ENCODE measurements at regions not wholly inside any gene's neighbourhood (a gene's known extent, or its start where the extent isn't known, plus 50 kb on each side); places are given as distances from the start of the nearest gene placed in this dataset.
A peak's percentile ranks its signal among the peaks of the same experiment; 100 is the strongest.

DNA sequence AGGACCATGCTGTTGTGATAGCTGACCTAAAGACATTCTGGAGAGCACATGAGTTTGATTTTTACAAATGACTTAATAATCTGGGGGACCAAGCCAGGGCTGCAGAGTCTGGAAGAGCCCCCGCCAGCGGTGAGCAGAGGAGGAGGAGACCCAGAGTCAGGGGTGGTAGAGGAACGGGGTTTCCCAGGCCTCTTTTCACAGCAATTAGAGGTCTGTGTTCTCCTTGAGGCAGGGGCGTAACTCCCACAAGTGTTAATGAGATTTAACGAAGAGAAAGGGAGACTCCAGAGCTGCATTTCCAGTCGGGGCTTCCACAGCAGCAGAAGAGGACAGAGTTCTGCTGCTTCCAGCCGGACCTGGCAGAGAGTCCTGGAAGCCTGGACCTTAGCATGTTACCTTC, 137.9 kb upstream of the SLC24A2 start:
- no peak overlapping the region for H3K9ac ChIP-seq (replicated peaks in 1 of 4; ENCODE audit: extremely low read depth in 1 of 4, low read depth in 3 of 4, low read length in 3 of 4)
- CTCF ChIA-PET (ENCODE audit: partially characterized antibody), result interaction anchor here (0.8 to 2.2 kb wide), 13 partner anchors 8 to 462 kb away, joined by 3 to 8 read pairs (median 4); no protein-coding TSS in a partner anchor
- H4K91ac ChIP-seq (replicated peaks; ENCODE audit: insufficient read length, low read length), result no peak overlapping the region
- H3K23ac ChIP-seq (ENCODE audit: insufficient read length), result no peak overlapping the region
- H3K56ac ChIP-seq (replicated peaks; ENCODE audit: insufficient read length, low read depth, low read length), result no peak overlapping the region
- H2AFZ ChIP-seq (ENCODE audit: low read length), result no peak overlapping the region
- FAIRE-seq (no peak), DNase-seq (ENCODE audit: low read depth in 1 of 2, low spot score in 2 of 2) (no peak)
- peak overlapping the region in 1 of 2 experiments; percentile 18; a peak in 1 of 4 replicates for H3K4me2 ChIP-seq (ENCODE audit: insufficient read depth in 1 of 2, low read depth in 2 of 2, low read length in 2 of 2)
- 0 out of 2 replicates have a peak overlapping the region, but pooled peaks have one; percentile 4 for H3K18ac ChIP-seq (ENCODE audit: extremely low read depth, low read length)
- TF ChIP-seq KDM1A (IDR thresholded peaks at IDR 0.05; ENCODE audit: borderline replicate concordance, low read length), result no peak
- TF ChIP-seq ASH2L (IDR thresholded peaks at IDR 0.05; ENCODE audit: low read length), result no peak
- no peak for TF ChIP-seq SAP30 (IDR thresholded peaks at IDR 0.05; ENCODE audit: insufficient read depth, insufficient replicate concordance, low read length)
- TF ChIP-seq CBX8 (IDR thresholded peaks at IDR 0.05; ENCODE audit: borderline replicate concordance, low read depth, low read length), result no peak
- TF ChIP-seq HDAC2 (IDR thresholded peaks at IDR 0.05; ENCODE audit: borderline replicate concordance in 1 of 2, low read depth in 2 of 2, low read length in 2 of 2), result no peak
- no peak for TF ChIP-seq TCF12 (IDR thresholded peaks at IDR 0.05; ENCODE audit: low read depth, low read length)
- no peak for TF ChIP-seq RBBP5 (IDR thresholded peaks at IDR 0.05; ENCODE audit: borderline replicate concordance, low read depth, low read length)
- TF ChIP-seq RAD21 (IDR thresholded peaks at IDR 0.05 in 1 of 2, conservative IDR thresholded peaks at IDR 0.05 in 1 of 2; ENCODE audit: low read depth in 2 of 2, low read length in 2 of 2), result no peak
- no peak for TF ChIP-seq ZNF274 (IDR thresholded peaks at IDR 0.05; ENCODE audit: borderline replicate concordance, extremely low read depth, low read length)
- no peak for TF ChIP-seq SP4 (IDR thresholded peaks at IDR 0.05; ENCODE audit: low read length)
- TF ChIP-seq TEAD4 (IDR thresholded peaks at IDR 0.05; ENCODE audit: low read depth, low read length), result no peak
- TF ChIP-seq EGR1 (IDR thresholded peaks at IDR 0.05; ENCODE audit: borderline replicate concordance, low read depth, low read length), result no peak
- no peak for TF ChIP-seq NANOG (IDR thresholded peaks at IDR 0.05; ENCODE audit: insufficient read depth, low read depth, low read length, poor library complexity, severe bottlenecking)
- H3K27ac ChIP-seq (ENCODE audit: low read depth, low read length), result no peak overlapping the region
- H3K79me2 ChIP-seq (ENCODE audit: control insufficient read depth in 1 of 2, insufficient read depth in 2 of 2, low read length in 2 of 2), result no peaks in the 10 kb centered on the region
- H3K9me3 ChIP-seq (ENCODE audit: insufficient read depth in 2 of 2, low read depth in 1 of 2, low read length in 1 of 2), result no peaks in the 10 kb centered on the region
- peaks cover 0 to 8% (median 4%) of the 10 kb centered on the region in 4 experiments; a peak in 3 of 7 replicates for H3K4me1 ChIP-seq (replicated peaks in 1 of 4; ENCODE audit: control insufficient read depth in 3 of 4, insufficient read depth in 4 of 4, low read length in 3 of 4)
- H4K8ac ChIP-seq (ENCODE audit: extremely low read depth, insufficient read depth, low read length), result no peak overlapping the region
- 0 out of 2 replicates have a peak, but pooled peaks cover 2% of the 10 kb centered on the region for H3K23me2 ChIP-seq (ENCODE audit: low read depth, low read length)
- H2BK120ac ChIP-seq (replicated peaks; ENCODE audit: low read depth, low read length), result no peak overlapping the region
- peaks cover 0 to 4% (median under 1%) of the 10 kb centered on the region in 4 experiments; a peak in 2 of 7 replicates for H3K27me3 ChIP-seq (replicated peaks in 1 of 4; ENCODE audit: control insufficient read depth in 3 of 4, extremely low read depth in 1 of 4, insufficient read depth in 3 of 4, low read length in 3 of 4)
- 88% methylated on average over 7 of the region's 7 CpGs; no CpG with 5 or more reads in 1 of the 2 experiments for WGBS, 2 experiments (ENCODE audit: extremely low coverage in 1 of 2, insufficient coverage in 1 of 2, insufficient read length in 1 of 2, insufficient replicate concordance in 2 of 2, low coverage in 1 of 2, low lambda C conversion rate in 2 of 2, missing lambda C conversion rate in 1 of 2)
- H2BK12ac ChIP-seq (ENCODE audit: low read depth, low read length), result peak overlapping the region; percentile 20; the same call in 1 of the 2 replicates
- no peaks in the 10 kb centered on the region for H3K36me3 ChIP-seq (ENCODE audit: control insufficient read depth in 2 of 4, insufficient read depth in 4 of 4, low read length in 3 of 4)
- H2BK20ac ChIP-seq (ENCODE audit: low read length), result no peak overlapping the region
- no peak overlapping the region for H3K4ac ChIP-seq (replicated peaks; ENCODE audit: insufficient read length, low read depth, low read length)
- no peak overlapping the region for H3K14ac ChIP-seq (ENCODE audit: insufficient read length)
- no peak overlapping the region for H2BK15ac ChIP-seq (ENCODE audit: low read length)
- no peak overlapping the region for H3K4me3 ChIP-seq (ENCODE audit: extremely low read depth in 1 of 4, insufficient read depth in 2 of 4, low read depth in 3 of 4, low read length in 4 of 4)
- H2AK5ac ChIP-seq (ENCODE audit: low read depth, low read length), result no peak overlapping the region
- POLR2A ChIA-PET (ENCODE audit: partially characterized antibody), result no interaction called here
- no peak overlapping the region for H4K5ac ChIP-seq (ENCODE audit: insufficient read length, low read depth, low read length)
- H2BK5ac ChIP-seq (ENCODE audit: low read depth, low read length), result no peak overlapping the region
- H4K20me1 ChIP-seq (replicated peaks in 1 of 2; ENCODE audit: control insufficient read depth in 1 of 2, insufficient read depth in 2 of 2, low read length in 2 of 2), result no peaks in the 10 kb centered on the region
- no peaks in the 10 kb centered on the region for H3K79me1 ChIP-seq (ENCODE audit: low read depth, low read length)

Measured in H1 (cell line).